H1 (cell line): ENCODE measurements at regions not wholly inside any gene's neighbourhood (a gene's known extent, or its start where the extent isn't known, plus 50 kb on each side); places are given as distances from the start of the nearest gene placed in this dataset.

Experiments
- CEBPB ChIP-seq: IDR thresholded peaks from 2 replicates; pipeline ENCODE4 v1.6.1; 2012; ENCODE audit warnings: low read depth, low read length
- CHD2 ChIP-seq: IDR thresholded peaks from 2 replicates; pipeline ENCODE4 v1.6.1; 2012; ENCODE audit warnings: low read length, improper control_type of control experiment
- CTCF ChIP-seq, 3 experiments: IDR thresholded peaks; 1 replicate in 2 of 3; 2 replicates in 1 of 3; pipeline versions ENCODE4 v1.5.1 to v1.6.1; 2011; ENCODE audit warnings: low read length in 3 of 3, mild to moderate bottlenecking in 3 of 3, inconsistent platforms in 2 of 3, low read depth in 1 of 3, moderate library complexity in 1 of 3; ENCODE audit not compliant: insufficient read depth in 1 of 3; ENCODE audit errors: control extremely low read depth in 1 of 3
- EGR1 ChIP-seq: IDR thresholded peaks from 2 replicates; pipeline ENCODE4 v1.6.1; 2011; ENCODE audit warnings: low read depth, low read length, borderline replicate concordance
- EP300 ChIP-seq, 2 experiments: IDR thresholded peaks; 1 replicate in 1 of 2; 2 replicates in 1 of 2; pipeline ENCODE4 v1.6.1; 2011 to 2012; ENCODE audit warnings: low read depth in 2 of 2, low read length in 2 of 2, mild to moderate bottlenecking in 2 of 2, borderline replicate concordance in 1 of 2, inconsistent platforms in 1 of 2, moderate library complexity in 1 of 2
- EZH2 ChIP-seq: fragments of 200-600 bp; sonication (generic); IDR thresholded peaks from 2 replicates; pipeline ENCODE4 v1.7.1; 2012; ENCODE audit warnings: low read depth, mild to moderate bottlenecking, moderate library complexity, low read length, inconsistent platforms; ENCODE audit not compliant: severe bottlenecking
- GTF2F1 ChIP-seq: IDR thresholded peaks from 2 replicates; pipeline ENCODE4 v1.6.1; 2012; ENCODE audit warnings: low read depth, low read length, improper control_type of control experiment, borderline replicate concordance
- POLR2A ChIP-seq, 2 experiments: IDR thresholded peaks; 1 replicate in 1 of 2; 2 replicates in 1 of 2; pipeline ENCODE4 v1.6.1; 2011; ENCODE audit warnings: low read depth in 2 of 2, low read length in 2 of 2, mild to moderate bottlenecking in 2 of 2; ENCODE audit errors: control extremely low read depth in 1 of 2
- POLR2AphosphoS5 ChIP-seq: IDR thresholded peaks from 2 replicates; pipeline ENCODE4 v1.6.1; 2011; ENCODE audit warnings: low read depth, low read length
- SIN3A ChIP-seq, 2 experiments: IDR thresholded peaks in 1 of 2; conservative IDR thresholded peaks in 1 of 2; 2 replicates each; pipeline ENCODE4 v1.6.1; 2011 to 2012; ENCODE audit warnings: low read length in 2 of 2, improper control_type of control experiment in 1 of 2, low read depth in 1 of 2, mild to moderate bottlenecking in 1 of 2
- TAF1 ChIP-seq: IDR thresholded peaks from 2 replicates; pipeline ENCODE4 v1.6.1; 2011; ENCODE audit warnings: mild to moderate bottlenecking, low read depth, low read length
- TBP ChIP-seq: IDR thresholded peaks from 2 replicates; pipeline ENCODE4 v1.6.1; 2011; ENCODE audit warnings: low read depth, low read length, improper control_type of control experiment
- USF2 ChIP-seq: IDR thresholded peaks from 2 replicates; pipeline ENCODE4 v1.6.1; 2011; ENCODE audit warnings: low read length, improper control_type of control experiment

GRCh38 chr4:134888156-134888555, 686.6 kb upstream of the PABPC4L start:
- TF ChIP-seq EZH2 (no peak), CTCF (IDR thresholded peaks at IDR 0.05; ENCODE audit: control extremely low read depth in 1 of 3, insufficient read depth in 1 of 3, low read depth in 1 of 3, low read length in 3 of 3) (no peak), SIN3A (conservative IDR thresholded peaks at IDR 0.05 in 1 of 2, IDR thresholded peaks at IDR 0.05 in 1 of 2; ENCODE audit: low read depth in 1 of 2, low read length in 2 of 2) (no peak), CHD2 (no peak), EP300 (IDR thresholded peaks at IDR 0.05; ENCODE audit: borderline replicate concordance in 1 of 2, low read depth in 2 of 2, low read length in 2 of 2) (no peak), USF2 (no peak), TBP (no peak), EGR1 (no peak), TAF1 (no peak), POLR2AphosphoS5 (no peak), POLR2A (IDR thresholded peaks at IDR 0.05; ENCODE audit: control extremely low read depth in 1 of 2, low read depth in 2 of 2, low read length in 2 of 2) (no peak), GTF2F1 (no peak), CEBPB (no peak)
